ENCODE measurements at regions not wholly inside any gene's neighbourhood (a gene's known extent, or its start where the extent isn't known, plus 50 kb on each side); places are given as distances from the start of the nearest gene placed in this dataset.

DNA sequence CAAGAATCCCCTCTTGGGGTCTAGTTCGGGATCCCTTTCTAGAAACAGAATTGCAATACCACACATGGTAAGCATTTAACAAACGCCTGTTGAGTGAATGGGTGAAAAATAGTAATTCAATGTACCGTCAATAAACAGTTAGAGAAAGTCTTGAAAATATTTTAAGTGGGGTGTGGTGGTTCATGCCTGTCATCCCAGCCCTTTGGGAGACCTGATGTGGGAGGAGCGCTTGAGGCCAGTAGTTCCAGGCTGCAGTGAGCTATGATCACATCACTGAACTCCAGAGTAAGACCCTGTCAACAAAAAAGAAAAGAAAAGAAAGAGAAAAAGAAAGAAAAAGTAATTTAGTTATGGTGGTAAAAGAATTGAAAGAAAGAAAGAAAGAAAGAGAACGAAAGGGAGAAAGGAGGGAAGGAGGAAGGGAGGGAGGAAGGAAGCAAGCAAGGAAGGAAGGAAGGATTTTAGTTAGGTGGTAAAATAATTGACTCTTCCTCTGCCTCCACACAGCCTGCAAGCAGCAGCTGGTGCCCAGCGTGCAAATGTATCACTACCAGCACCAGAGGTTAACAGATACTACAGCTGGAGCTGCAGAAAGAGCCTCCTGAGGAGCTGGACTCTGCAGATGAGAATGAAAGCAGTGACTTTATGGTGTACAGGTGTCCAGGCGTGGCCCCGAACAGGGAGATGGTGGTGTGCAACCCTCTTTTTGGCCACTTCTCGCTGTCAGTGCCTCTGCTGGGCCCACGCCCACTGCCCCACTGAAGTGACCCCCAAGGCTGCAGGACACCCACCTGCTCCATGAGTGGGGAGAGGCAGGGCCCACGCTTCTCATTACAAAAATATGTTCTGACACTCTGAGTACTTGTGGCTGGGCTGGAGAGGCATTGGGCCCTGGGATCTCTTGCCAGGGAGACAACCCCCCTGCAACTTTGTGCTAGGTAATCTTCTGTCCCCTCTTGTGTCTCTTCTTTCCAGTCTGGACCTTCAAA lies 135.4 kb downstream of the BAMBI start (continued):
- TF ChIP-seq CHD1 (IDR thresholded peaks at IDR 0.05; ENCODE audit: low read length) (no peak), ARID1B (IDR thresholded peaks at IDR 0.05) (0 out of 2 replicates have a peak, but pooled peaks have one; percentile 6), YBX1 (IDR thresholded peaks at IDR 0.05) (no peak), HLTF (IDR thresholded peaks at IDR 0.05) (0 out of 2 replicates have a peak, but pooled peaks have one; percentile 65), IRF2 (CRISPR knock-in tag; IDR thresholded peaks at IDR 0.05) (no peak), NFATC3 (IDR thresholded peaks at IDR 0.05) (0 out of 2 replicates have a peak, but pooled peaks have one; percentile 18), SMARCB1 (IDR thresholded peaks at IDR 0.05; ENCODE audit: insufficient read length, low read depth) (no peak)
- TF ChIP-seq, protein P1, sequence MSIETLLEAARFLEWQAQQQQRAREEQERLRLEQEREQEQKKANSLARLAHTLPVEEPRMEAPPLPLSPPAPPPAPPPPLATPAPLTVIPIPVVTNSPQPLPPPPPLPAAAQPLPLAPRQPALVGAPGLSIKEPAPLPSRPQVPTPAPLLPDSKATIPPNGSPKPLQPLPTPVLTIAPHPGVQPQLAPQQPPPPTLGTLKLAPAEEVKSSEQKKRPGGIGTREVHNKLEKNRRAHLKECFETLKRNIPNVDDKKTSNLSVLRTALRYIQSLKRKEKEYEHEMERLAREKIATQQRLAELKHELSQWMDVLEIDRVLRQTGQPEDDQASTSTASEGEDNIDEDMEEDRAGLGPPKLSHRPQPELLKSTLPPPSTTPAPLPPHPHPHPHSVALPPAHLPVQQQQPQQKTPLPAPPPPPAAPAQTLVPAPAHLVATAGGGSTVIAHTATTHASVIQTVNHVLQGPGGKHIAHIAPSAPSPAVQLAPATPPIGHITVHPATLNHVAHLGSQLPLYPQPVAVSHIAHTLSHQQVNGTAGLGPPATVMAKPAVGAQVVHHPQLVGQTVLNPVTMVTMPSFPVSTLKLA (conservative IDR thresholded peaks at IDR 0.05), result 0 out of 4 replicates have a peak, but pooled peaks have one; percentile 14 to 20
- TF ChIP-seq, protein P2, sequence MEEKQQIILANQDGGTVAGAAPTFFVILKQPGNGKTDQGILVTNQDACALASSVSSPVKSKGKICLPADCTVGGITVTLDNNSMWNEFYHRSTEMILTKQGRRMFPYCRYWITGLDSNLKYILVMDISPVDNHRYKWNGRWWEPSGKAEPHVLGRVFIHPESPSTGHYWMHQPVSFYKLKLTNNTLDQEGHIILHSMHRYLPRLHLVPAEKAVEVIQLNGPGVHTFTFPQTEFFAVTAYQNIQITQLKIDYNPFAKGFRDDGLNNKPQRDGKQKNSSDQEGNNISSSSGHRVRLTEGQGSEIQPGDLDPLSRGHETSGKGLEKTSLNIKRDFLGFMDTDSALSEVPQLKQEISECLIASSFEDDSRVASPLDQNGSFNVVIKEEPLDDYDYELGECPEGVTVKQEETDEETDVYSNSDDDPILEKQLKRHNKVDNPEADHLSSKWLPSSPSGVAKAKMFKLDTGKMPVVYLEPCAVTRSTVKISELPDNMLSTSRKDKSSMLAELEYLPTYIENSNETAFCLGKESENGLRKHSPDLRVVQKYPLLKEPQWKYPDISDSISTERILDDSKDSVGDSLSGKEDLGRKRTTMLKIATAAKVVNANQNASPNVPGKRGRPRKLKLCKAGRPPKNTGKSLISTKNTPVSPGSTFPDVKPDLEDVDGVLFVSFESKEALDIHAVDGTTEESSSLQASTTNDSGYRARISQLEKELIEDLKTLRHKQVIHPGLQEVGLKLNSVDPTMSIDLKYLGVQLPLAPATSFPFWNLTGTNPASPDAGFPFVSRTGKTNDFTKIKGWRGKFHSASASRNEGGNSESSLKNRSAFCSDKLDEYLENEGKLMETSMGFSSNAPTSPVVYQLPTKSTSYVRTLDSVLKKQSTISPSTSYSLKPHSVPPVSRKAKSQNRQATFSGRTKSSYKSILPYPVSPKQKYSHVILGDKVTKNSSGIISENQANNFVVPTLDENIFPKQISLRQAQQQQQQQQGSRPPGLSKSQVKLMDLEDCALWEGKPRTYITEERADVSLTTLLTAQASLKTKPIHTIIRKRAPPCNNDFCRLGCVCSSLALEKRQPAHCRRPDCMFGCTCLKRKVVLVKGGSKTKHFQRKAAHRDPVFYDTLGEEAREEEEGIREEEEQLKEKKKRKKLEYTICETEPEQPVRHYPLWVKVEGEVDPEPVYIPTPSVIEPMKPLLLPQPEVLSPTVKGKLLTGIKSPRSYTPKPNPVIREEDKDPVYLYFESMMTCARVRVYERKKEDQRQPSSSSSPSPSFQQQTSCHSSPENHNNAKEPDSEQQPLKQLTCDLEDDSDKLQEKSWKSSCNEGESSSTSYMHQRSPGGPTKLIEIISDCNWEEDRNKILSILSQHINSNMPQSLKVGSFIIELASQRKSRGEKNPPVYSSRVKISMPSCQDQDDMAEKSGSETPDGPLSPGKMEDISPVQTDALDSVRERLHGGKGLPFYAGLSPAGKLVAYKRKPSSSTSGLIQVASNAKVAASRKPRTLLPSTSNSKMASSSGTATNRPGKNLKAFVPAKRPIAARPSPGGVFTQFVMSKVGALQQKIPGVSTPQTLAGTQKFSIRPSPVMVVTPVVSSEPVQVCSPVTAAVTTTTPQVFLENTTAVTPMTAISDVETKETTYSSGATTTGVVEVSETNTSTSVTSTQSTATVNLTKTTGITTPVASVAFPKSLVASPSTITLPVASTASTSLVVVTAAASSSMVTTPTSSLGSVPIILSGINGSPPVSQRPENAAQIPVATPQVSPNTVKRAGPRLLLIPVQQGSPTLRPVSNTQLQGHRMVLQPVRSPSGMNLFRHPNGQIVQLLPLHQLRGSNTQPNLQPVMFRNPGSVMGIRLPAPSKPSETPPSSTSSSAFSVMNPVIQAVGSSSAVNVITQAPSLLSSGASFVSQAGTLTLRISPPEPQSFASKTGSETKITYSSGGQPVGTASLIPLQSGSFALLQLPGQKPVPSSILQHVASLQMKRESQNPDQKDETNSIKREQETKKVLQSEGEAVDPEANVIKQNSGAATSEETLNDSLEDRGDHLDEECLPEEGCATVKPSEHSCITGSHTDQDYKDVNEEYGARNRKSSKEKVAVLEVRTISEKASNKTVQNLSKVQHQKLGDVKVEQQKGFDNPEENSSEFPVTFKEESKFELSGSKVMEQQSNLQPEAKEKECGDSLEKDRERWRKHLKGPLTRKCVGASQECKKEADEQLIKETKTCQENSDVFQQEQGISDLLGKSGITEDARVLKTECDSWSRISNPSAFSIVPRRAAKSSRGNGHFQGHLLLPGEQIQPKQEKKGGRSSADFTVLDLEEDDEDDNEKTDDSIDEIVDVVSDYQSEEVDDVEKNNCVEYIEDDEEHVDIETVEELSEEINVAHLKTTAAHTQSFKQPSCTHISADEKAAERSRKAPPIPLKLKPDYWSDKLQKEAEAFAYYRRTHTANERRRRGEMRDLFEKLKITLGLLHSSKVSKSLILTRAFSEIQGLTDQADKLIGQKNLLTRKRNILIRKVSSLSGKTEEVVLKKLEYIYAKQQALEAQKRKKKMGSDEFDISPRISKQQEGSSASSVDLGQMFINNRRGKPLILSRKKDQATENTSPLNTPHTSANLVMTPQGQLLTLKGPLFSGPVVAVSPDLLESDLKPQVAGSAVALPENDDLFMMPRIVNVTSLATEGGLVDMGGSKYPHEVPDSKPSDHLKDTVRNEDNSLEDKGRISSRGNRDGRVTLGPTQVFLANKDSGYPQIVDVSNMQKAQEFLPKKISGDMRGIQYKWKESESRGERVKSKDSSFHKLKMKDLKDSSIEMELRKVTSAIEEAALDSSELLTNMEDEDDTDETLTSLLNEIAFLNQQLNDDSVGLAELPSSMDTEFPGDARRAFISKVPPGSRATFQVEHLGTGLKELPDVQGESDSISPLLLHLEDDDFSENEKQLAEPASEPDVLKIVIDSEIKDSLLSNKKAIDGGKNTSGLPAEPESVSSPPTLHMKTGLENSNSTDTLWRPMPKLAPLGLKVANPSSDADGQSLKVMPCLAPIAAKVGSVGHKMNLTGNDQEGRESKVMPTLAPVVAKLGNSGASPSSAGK (IDR thresholded peaks at IDR 0.05), result no peak
- TF ChIP-seq, protein P3, sequence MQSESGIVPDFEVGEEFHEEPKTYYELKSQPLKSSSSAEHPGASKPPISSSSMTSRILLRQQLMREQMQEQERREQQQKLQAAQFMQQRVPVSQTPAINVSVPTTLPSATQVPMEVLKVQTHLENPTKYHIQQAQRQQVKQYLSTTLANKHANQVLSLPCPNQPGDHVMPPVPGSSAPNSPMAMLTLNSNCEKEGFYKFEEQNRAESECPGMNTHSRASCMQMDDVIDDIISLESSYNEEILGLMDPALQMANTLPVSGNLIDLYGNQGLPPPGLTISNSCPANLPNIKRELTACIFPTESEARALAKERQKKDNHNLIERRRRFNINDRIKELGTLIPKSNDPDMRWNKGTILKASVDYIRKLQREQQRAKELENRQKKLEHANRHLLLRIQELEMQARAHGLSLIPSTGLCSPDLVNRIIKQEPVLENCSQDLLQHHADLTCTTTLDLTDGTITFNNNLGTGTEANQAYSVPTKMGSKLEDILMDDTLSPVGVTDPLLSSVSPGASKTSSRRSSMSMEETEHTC (IDR thresholded peaks at IDR 0.05), result no peak
